Kidney tubule cell (primary cell): ENCODE measurements at regions not wholly inside any gene's neighbourhood (a gene's known extent, or its start where the extent isn't known, plus 50 kb on each side); places are given as distances from the start of the nearest gene placed in this dataset.
"Not testable (repeated sequence)": the region's sequence is repeated elsewhere in the genome, so short reads cannot be mapped to it uniquely, and the experiment has no call there.

ENCODE experiments used
- DNase-seq: peaks from one replicate; pipeline ENCODE4 v3.0.0-alpha.2; 2018; ENCODE audit warnings: low spot score

DNA sequence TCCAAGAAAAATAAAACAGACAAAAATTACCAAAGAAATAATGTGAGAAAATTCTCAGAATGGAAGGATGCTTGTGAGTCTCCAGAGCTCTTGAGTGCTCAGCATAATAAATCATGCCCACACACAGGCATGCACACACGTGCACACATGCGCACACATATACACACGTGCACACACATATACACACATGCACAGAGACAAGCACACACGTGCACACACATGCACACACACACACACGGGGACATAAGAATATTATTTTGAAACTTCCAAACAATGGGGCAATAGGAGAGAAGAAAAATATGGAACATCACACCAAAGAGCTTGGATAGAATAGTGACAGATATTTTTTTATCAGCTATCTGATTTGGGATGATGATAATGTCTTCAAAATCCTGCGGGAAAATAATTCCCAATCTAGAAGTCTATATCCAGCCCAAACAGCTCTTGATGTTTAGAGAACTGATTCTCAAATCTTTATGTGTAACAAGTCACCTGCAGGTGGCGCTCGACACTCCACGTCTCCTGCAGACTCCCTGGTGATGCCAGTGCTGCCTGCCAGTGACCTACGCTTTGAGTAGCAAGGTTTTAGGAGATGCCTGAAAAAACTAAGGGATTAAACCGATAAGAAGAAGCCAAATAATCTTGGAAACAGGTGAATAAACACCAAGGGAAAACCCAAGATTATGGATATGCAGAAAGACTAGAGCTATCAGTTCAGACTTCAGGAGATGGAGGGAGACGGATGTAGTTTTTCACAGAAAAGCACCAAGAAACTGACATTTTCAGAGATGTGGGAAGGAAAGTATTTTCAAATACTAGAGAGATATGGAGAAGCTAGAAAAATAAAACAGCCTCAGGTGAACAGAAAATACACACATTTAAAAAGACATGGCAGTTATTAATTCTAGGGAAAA, 743.6 kb downstream of the ETS1 start:
- peak; percentile 60 for DNase-seq

DNA sequence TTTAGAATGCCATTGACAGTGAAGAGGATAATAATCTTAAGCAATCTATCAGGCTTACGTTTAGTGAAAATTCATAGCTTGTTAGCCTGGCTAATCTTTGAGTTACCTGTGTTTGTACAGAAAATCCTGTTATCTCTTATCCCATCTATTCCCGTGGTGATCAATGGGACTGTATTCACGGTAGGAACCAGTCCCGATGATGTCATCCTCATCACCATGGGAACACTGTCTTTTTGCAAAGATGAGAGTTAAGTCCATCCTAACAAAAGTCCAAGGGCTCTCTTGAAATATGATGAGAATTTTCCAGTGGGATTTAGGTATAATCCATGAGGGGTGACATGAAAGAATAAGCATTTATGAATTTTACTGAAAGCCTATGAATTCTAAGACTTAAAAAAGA, 762.2 kb downstream of the ETS1 start:
- no peak for DNase-seq

DNA sequence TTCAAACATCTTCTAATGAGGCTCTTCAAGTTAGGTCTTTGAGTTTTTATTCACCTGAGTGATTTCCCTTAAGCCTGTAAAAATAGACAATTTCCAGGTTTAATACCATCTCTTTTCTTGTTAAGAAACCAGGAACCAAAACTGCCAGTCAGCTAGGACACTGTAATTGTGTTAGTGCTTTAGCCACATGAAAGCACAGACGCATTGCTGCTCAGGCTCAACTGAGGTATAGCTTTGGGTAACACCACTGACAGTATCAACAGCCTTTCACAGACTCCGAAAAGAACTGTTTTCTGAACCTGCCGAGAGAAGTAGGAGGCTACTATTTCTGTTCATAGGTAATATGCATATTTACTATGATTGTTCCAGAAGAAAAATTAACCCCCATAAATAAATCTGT, 768.7 kb downstream of the ETS1 start:
- DNase-seq: no peak

DNA sequence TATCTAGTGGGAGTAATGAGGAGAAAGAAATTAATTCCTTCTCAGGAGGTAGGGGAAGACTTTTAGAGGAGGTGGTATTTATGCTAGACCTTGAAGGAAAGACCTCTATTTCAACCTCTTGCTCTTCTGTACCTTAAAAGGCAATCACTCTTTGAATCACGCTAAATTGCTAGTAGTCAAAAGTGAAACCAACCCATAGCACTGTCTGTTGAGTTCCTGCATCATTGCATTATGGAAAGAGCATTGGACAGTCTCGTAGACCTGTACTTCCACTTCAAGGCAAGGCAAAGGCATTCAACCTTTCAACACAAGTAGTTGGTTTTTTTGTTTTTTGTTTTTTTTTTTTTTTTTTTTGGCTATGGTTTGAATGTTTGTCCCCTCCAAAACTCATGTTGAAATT, 770.4 kb downstream of the ETS1 start:
- no peak for DNase-seq

DNA sequence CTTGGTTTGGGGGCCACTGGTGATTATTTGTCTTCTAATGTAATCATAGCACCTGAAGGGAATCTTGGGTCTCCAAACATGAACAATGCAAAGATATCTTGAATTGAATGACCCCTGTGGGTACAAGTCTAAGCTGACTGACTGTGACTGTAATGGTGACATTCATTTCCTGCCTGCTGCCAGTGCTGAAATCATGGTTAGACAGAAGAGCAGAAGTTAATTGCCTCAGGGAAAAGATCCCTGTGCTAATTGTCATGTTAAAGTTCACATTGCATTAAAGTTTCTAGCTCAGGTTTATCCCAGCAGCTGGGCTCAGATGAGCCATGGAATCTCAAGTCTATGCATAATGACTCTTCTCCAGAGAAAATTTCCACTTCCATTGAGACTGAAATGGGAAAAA, 772.0 kb downstream of the ETS1 start:
- DNase-seq: no peak

DNA sequence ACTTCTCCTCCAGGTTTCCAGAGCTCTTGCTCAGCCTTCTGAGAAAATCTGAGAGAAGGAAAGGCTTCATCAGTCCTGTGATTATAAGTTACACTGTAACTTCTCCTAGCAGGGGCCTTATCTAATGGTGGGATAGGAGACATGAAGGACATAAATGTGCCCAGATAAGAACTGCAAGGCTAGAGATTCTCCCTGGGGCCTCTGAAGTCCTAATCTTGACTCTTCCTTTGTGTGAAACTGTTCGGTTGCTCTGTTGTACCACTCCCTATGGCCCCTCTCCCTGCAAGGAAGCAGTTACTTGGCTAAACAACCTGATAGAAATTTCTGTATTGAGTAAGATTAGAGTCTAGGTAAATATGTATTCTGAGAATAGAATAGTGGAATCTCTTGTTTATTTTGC, 780.9 kb downstream of the ETS1 start:
- DNase-seq: no peak

DNA sequence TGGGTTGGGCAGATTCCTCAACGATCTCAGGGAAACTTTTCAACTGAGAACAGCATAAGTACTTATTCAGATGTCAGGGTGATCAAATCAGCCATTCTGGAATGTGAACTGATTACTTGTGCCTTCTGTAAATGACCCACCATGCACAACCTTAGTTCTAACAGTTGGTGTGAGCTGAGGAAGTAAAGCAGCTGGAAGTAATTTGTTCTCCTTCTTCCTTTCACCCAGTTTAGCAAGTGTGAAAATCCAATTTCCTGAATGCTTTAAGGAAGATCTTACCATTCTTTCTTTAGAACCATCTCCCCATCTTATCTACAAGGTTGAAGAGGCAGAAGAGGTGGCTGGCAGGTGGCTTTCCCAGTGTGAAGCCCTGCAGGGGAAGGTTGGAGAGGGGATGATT, 781.6 kb downstream of the ETS1 start:
- no peak for DNase-seq

DNA sequence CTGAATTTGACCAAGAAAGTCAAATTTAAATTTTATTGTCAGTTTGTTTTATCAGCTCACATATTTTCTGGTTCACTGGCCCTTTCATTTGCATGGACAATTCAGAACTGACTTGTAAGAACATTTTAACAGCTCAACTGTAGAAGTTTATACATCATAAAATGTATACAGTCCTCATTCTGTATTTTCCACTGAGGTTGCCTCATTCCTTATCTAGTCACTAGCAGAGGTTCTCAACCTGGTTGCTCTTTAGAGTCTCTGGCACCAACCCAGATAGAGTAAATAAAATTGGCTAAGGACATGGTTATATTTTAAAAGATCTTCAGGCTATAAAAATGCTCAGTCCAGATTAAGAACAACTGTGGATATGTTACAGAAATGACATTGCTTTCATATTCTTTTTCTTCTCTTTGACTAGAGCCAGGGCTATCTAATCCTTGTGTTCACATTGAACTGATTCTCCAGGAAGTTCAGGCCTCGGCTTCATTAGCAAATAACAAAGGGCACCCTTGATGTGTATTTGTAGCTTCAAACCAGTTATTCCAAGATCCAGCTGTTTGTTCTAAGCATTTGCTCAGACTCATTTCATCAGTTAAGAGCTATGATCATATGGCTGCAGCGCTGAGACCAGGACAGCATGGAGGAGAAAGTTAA, 782.5 kb downstream of the ETS1 start:
- DNase-seq: no peak

DNA sequence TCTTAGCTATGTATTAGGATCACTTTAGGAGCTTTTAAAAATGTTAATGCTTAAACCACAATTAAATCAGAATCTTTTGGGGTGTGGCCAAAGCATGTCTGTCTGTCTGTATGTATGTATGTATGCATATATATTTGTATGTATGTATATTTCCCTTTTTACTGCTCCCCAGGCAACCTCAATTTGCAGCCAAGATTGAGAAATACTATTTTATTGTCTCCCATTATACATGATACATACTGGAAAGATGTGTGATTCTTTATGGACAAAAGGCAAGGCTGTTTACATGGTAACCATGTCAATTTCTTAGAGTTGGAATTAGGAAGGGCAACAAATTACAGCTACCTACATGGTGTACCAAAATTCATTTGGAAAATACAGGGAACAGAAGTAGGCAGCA, 783.6 kb downstream of the ETS1 start:
- no peak for DNase-seq

DNA sequence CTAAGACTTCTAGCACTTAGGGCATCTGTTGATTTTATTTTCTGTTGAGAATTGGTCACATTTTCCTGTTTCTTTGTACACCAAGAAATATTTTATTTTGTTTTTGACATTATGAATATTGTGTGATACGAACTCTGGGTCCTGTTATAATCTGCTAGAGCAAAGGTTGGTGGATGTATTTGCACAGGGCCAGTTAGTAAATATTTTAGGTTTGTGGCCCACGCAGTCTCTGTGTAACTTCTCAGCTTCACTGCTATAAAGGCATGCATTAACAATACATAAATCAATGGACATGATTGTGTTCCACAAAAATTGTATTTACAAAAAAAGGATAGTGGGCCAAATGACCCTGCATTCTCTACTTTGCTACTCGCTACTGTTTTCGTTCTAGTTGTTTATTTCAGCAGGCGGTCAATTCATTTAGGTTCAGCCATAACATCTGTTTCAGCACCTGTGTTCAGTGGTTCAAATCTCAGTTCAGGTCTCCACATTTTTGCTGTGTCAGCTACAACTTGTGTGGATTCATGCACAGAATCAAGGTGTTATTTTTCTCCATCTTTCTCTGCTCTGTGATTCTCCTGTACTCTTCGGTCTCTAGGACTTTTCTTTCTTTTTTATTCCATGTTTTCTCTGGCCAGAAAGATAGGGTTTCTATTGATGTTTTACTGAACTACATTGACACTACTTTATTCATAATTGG, 786.2 kb downstream of the ETS1 start:
- no peak for DNase-seq

DNA sequence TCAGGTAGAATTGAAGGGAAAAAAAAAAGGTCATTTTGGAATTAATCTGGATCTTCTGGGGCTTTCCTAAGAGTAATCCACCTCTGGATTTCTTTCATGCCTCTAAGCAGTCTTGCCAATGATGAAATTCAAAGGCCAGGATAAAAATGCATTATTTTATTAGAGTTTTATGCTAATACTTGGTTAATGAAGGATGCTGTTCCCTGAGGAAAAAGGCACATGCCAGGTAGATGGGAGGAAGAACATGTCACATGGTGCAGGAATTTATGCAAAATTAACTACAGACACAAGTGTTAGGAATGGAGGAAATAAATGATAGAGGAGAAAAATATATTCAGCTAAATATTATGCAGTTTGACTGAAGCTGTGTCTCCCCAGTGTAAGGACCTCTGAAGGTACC, 792.0 kb downstream of the ETS1 start:
- no peak for DNase-seq

DNA sequence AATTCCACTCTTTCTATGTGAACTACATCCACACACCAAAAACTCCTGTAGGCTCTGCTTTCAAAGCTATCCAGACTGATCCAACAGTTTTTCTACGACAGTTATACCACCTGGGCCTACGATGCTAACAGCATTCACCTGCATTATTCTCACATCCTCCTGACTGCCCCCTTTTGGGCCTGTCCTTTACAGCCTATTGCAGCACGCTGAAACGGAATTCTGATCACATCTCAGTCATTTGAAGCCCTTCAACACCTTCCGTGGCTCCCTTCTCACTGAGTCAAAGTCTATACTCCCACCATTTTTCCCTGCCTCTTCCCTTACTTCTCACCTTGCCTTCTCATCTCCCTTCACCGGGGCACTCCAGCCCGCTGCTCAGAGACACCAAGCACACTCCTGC, 791.3 kb upstream of the KIRREL3 start:
- no peak for DNase-seq

DNA sequence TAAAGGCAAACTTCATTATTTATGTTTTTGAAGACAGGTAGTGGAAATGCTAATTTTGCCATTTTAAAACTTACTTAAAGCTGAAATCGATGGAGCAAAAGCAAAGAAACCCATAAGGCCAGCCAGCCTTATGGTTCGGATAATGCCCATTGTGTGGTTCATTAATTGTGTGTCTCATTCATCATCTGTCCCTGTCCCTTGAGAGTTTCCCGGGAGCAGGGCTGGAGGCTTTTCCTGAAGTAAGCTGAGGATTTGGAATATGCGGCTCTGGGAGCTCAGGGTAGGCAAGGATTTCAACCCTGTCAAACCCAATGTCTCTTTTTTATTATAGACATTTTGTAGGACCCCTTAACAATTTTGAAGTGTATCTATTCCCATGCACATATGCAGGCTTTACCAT, 790.0 kb upstream of the KIRREL3 start:
- no peak for DNase-seq

DNA sequence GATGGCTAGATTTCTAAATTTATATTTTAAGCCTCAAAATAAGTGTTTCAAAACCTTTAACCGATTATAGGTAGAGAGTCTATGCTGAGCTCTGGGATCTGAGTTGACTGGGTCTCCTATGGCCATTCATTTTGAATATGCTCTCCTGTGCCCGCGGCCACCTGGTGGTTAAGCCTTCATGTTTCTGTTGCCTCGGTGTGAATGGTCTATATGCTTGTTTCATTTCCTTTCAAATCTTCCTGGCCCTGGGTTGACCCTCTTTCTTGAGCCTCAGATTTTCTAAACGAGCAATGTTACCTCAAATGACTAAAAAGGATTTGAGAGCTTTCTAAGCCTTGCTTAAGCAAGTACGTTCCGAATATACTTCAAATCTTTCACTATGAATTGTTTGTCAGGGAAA, 789.4 kb upstream of the KIRREL3 start:
- DNase-seq: peak; percentile 26

DNA sequence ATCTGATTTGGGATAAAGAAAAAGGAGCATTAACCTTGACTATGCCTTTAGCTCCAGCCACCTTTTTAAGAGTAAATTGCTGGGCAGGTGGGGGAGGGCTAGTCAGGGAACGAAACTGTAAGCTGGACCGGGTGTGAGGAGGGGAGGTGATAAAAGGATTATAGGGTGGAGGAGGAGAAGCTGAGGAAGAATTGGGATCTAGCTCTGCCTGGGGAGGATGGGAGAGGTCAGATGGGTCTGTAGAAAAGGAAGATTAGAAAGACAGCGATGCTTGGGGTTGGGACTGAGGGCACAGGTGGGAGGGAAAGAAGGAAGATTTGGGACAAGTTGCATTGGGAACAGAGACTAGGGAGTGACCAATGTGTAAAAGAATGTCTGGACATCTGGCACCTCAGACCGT, 772.4 kb upstream of the KIRREL3 start:
- DNase-seq: not testable (repeated sequence)

DNA sequence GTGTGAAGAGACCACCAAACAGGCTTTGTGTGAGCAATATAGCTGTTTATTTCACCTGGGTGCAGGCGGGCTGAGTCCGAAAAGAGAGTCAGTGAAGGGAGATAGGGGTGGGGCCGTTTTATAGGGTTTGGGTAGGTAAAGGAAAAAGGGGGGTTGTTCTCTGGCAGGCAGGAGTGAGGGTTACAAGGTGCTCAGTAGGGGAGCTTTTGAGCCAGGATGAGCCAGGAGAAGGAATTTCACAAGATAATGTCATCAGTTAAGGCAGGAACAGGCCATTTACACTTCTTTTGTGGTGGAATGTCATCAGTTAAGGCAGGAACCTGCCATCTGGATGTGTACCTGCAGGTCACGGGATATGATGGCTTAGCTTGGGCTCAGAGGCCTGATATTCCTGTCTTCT, 768.4 kb upstream of the KIRREL3 start:
- not testable (repeated sequence) for DNase-seq

DNA sequence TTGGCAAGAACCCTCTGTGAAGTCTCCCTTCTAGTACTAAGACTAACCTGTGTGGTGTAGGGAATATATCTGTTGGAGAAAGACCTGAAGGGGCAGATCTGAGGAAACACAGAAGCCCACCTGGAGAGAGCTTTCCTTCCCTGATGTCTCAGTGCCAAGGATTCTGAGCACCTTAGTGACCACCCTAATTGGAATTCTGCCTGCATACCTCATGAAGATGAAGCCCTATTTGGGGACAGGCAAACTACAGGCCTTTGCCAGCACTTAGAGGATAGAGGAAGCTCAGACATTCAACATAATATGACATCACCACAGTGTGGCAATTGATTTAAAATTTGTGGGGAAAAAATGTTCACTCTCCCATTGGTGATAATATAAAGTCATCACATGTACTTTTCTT, 766.2 kb upstream of the KIRREL3 start:
- no peak for DNase-seq

DNA sequence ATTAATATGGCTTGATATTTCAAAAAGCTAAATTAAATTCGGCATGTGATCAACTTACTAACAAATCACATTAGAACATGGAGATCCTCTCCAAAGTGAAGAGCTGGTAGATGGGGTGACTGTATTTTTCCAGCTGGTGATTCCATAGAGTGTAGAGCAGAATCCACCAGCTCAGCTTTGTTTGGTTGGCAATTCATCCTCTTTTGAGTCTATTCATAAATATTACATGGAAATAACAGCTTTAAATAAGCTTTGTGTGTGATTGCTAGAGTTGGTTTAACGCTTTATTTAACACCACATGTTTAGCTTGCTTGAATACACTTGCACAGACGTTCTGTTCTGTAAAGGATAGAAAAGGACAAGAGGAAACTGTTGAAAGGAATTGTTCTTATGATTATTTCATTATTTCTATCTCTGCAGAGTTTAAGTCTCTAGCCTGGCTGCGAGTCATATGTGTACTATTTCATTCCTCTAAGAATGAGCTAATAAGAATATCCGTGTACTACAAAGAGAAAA, 738.3 kb upstream of the KIRREL3 start:
- no peak for DNase-seq

DNA sequence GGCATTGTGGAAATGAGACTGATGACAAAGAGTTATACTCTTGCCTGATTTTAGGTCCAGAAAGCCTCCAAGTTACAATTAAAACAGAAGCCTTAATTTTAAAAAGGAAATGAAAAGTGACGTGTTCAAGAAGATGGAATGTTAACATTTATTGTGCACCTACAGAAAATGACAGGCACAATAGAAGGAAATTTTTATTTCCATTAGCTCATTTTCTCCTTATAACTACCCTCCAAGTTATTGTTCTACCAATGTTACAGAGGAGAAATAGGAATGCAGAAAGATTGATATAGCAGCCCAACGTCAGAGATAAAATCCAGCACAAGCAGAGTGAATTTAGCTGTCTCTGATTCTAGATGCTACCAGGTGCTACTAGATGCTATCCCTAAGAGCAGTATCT, 736.9 kb upstream of the KIRREL3 start:
- DNase-seq: no peak

DNA sequence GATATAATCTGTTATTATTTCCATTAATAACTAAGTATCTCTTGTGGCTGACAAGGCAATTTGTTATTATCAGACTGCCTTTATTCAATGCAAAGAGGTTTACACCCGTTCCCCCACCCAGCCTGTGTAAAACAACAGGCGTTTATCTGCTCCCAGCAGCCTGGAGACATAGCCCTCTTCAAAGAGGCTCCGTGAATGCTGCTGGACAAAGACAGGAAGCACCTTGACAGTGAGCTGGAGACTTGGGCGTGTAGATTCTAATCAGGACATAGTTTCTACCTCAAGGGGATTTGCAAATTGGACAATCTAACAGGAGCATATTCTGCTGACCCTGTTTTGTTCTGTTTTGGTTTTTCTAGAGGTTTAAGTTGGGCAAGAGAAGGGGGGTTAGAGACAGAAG, 733.0 kb upstream of the KIRREL3 start:
- no peak for DNase-seq

DNA sequence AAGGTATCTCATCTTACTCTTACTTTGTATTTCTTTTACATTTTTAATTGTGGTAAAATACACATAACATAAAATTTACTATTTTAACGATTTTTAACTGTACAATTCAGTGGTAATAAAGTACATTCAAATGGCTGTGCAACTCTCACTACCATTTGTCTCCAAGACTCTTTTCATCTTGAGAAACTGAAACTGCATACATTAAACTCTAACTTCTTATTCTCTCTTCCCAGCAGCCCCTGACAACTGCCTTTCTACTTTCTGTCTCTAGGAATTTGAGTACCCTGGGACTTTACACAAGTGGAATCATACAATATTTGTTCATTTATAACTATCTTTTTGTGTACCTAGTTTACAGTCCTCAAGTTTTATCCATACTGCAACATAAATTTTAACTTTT, 725.8 kb upstream of the KIRREL3 start:
- DNase-seq: no peak

DNA sequence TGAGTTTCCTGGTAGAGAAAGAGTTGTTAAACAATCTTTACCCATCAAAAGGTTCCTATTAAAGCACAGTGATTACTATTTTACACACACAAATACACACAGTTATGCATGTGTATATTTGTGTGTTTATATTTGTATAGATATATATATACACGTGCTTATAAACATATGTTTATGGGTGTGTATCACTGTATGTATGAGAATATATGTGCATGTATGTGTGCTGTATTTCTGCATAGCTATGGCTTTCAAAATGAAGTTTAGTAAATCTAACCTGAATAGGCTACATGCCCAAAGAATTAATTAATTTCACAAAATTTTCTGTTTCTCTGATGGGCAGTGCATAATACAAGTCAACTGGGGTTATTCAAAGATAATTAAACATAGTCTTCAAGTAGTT, 723.1 kb upstream of the KIRREL3 start:
- DNase-seq: no peak

DNA sequence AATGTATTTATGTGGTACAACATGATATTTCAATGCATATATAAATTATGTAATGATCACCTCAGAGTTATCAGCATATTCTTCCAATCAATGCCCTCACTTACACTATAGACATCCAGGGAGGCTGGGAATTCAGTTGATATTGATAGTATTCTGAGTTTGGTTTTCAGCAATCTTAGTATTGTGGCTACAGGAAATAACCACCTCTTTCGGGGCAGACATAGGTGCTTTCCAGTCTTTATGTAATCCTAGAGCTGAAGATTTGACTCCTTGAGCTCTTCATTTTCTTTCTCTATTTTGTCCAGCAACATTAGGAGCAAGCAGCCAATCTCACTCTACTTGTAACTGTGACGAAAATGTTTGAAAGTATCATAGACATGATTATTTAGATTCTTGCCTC, 712.7 kb upstream of the KIRREL3 start:
- no peak for DNase-seq
